Upper lobe of left lung (tissue), 4 donors: ENCODE measurements at regions not wholly inside any gene's neighbourhood (a gene's known extent, or its start where the extent isn't known, plus 50 kb on each side); places are given as distances from the start of the nearest gene placed in this dataset.

Source experiments
- POLR2A ChIP-seq, 4 donors: fragments of 450-650 bp; IDR thresholded peaks; one replicate each; pipeline ENCODE4 v1.5.1; 2016 to 2017; ENCODE audit warnings: antibody characterized with exemption in 4 of 4, mild to moderate bottlenecking in 2 of 4
- TF ChIP-seq, protein P1 (sequence below), 6 experiments: fragments of 450-650 bp in 4 of 6; fragments of 200-600 bp in 2 of 6; sonication (generic) in 2 of 6; IDR thresholded peaks; one replicate each; pipeline ENCODE4 v1.5.1; 2016 to 2019; ENCODE audit warnings: antibody characterized with exemption in 6 of 6

DNA sequence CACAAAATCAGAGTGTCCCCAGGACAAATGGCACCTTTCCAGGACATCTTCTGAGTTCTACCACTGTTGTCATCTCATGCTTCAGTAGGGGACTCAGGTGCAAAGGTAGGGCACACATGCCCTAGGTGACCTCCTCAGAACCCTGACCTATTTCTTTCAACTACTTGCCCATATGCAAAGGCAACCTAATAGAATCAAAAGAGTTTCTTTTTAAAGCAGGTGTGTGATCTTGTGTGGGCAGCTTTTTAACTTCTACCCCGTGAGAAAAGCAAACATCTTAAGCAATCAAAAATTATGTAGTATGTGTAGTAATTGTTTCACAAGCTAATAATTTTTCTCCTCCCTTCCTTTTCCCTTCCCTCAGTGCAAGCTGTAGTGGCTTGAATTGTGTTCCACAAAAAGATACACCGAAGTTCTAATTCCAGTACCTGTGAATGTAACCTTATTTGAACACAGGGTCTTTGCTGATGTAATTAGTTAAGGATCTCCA, 333.1 kb downstream of the RND3 start:
- no peak for TF ChIP-seq POLR2A (IDR thresholded peaks at IDR 0.05)
- TF ChIP-seq, protein P1, sequence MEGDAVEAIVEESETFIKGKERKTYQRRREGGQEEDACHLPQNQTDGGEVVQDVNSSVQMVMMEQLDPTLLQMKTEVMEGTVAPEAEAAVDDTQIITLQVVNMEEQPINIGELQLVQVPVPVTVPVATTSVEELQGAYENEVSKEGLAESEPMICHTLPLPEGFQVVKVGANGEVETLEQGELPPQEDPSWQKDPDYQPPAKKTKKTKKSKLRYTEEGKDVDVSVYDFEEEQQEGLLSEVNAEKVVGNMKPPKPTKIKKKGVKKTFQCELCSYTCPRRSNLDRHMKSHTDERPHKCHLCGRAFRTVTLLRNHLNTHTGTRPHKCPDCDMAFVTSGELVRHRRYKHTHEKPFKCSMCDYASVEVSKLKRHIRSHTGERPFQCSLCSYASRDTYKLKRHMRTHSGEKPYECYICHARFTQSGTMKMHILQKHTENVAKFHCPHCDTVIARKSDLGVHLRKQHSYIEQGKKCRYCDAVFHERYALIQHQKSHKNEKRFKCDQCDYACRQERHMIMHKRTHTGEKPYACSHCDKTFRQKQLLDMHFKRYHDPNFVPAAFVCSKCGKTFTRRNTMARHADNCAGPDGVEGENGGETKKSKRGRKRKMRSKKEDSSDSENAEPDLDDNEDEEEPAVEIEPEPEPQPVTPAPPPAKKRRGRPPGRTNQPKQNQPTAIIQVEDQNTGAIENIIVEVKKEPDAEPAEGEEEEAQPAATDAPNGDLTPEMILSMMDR (IDR thresholded peaks at IDR 0.05), result no peak
